ENCODE measurements at regions not wholly inside any gene's neighbourhood (a gene's known extent, or its start where the extent isn't known, plus 50 kb on each side); places are given as distances from the start of the nearest gene placed in this dataset.

DNA sequence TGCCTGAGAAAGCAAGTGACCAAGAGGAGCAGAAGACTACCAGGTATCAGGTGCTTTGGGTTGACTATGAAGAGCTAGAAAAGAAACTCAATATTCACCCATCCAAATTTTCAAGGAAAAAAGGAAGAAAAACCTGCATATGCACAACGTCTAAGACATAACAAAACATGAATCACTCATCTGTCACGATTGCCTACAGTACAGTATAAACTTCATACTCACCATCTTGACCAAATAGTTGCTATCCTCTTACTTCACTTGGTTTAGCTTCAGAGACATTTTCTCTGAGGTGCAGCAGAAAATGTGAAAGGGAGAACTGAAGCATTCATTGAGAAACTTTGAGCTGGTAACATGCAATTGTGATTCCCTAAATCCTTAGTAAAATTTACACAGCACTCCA, 228.6 kb upstream of the MPDZ start:
- TF ChIP-seq, protein P1, sequence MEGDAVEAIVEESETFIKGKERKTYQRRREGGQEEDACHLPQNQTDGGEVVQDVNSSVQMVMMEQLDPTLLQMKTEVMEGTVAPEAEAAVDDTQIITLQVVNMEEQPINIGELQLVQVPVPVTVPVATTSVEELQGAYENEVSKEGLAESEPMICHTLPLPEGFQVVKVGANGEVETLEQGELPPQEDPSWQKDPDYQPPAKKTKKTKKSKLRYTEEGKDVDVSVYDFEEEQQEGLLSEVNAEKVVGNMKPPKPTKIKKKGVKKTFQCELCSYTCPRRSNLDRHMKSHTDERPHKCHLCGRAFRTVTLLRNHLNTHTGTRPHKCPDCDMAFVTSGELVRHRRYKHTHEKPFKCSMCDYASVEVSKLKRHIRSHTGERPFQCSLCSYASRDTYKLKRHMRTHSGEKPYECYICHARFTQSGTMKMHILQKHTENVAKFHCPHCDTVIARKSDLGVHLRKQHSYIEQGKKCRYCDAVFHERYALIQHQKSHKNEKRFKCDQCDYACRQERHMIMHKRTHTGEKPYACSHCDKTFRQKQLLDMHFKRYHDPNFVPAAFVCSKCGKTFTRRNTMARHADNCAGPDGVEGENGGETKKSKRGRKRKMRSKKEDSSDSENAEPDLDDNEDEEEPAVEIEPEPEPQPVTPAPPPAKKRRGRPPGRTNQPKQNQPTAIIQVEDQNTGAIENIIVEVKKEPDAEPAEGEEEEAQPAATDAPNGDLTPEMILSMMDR (IDR thresholded peaks at IDR 0.05; ENCODE audit: control insufficient read depth, insufficient read depth, low read depth, low read length, missing control alignments), result no peak
- no peak overlapping the region for H3K4me3 ChIP-seq (ENCODE audit: control insufficient read depth, low read depth, low read length)
- DNase-seq (ENCODE audit: low read depth), result no peak

DNA sequence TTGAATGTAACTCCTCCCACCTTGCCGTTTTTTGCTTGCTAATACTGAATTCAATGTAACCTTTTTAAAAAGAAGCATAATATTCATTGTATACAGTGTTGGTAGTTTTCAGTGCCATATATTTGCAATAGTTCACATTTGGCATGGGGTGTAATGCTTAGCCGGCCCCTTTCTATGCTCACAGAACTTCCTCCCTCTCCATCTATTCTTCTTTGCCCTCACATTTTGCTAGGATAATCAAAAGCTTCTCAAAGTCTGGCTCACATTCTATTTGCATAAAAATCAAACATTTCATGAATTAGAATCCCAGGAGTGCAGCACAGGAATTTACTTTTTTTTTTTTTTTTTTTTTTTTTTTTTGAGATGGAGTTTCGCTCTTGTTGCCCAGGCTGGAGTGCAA, 226.3 kb upstream of the MPDZ start:
- H3K4me3 ChIP-seq (ENCODE audit: control insufficient read depth, low read depth, low read length), result no peak overlapping the region
- TF ChIP-seq, protein P1 (IDR thresholded peaks at IDR 0.05; ENCODE audit: control insufficient read depth, insufficient read depth, low read depth, low read length, missing control alignments), result no peak
- DNase-seq (ENCODE audit: low read depth), result no peak

DNA sequence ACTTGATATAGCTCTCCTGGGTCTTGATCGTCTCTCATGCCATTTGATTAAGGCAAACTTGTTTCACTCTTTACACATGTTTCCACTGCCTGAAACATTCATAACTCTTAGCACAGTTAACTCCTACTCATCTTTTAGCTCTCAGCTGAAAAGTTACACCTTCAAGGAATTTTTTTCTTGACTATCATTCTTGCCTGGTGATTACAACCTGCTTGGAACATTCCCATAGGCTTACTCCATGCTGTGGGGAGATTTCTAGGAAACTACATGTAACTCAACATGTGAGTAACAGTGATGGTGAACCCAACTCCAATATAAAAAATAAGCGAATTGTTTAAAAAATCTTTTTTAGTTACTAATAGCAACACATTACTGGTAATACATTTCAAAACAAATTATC, 224.1 kb upstream of the MPDZ start:
- no peak for DNase-seq (ENCODE audit: low read depth)
- TF ChIP-seq, protein P1 (IDR thresholded peaks at IDR 0.05; ENCODE audit: control insufficient read depth, insufficient read depth, low read depth, low read length, missing control alignments), result no peak
- H3K4me3 ChIP-seq (ENCODE audit: control insufficient read depth, low read depth, low read length), result no peak overlapping the region

DNA sequence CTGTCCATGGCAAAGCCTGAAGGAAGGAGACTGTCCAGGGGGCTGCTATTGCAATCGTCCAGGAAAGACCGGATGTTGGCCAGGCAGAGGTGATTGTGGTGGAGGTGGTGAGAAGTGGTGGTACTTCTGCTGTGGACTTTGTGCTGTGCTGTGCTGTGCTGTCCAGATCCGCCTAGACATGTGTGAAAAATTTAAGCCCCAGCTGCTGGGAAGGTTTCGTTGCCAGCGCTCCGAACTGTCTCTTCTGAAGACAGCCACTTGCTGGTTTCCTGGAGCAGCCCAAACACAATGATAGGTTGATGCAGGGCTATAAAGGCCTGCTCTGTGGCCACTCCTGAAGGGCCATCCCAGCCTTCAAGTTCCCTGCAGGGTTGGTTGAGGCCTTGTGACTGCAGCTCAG, 223.0 kb upstream of the MPDZ start:
- DNase-seq (ENCODE audit: low read depth), result no peak
- TF ChIP-seq, protein P1 (IDR thresholded peaks at IDR 0.05; ENCODE audit: control insufficient read depth, insufficient read depth, low read depth, low read length, missing control alignments), result no peak
- H3K4me3 ChIP-seq (ENCODE audit: control insufficient read depth, low read depth, low read length), result no peak overlapping the region

DNA sequence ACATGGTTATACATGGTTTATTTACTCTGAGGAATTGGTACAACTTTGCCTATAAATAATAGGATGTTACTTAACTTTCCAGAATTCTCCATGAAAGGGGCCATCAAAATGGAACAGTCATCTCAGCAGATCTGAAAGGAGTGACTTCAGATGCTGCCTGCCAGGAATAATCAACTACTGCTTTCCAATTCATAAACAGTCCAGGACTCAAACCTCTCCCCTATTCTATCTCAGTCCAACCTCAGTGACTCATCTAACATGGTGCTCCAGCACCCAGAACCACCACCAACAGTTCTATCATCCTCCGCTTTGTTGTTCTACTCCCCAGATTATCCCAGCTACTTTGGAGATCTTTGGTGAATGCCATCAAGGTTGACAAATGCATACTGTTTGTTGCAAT, 221.5 kb upstream of the MPDZ start:
- H3K4me3 ChIP-seq (ENCODE audit: control insufficient read depth, low read depth, low read length), result no peak overlapping the region
- TF ChIP-seq, protein P1 (IDR thresholded peaks at IDR 0.05; ENCODE audit: control insufficient read depth, insufficient read depth, low read depth, low read length, missing control alignments), result no peak
- DNase-seq (ENCODE audit: low read depth), result no peak

DNA sequence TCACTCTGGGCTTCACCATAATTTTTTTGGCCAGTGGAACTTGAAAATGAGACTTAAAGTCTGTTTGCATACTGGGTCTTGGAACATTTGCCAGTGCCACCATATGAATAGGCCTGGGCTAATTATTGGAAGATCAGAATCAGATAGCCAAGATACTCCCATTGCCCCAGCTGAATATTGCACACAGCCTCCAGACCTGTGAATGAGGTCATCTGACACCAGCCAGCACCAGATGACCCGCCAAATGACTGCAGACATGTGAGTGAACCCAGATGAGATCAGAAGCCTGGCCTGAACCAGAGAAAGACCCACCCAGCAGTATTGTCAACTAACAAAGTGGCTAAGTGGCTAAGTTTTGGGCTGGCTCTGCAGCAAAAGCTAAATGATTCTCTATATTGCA, 220.5 kb upstream of the MPDZ start:
- H3K4me3 ChIP-seq (ENCODE audit: control insufficient read depth, low read depth, low read length), result no peak overlapping the region
- DNase-seq (ENCODE audit: low read depth), result no peak
- TF ChIP-seq, protein P1 (IDR thresholded peaks at IDR 0.05; ENCODE audit: control insufficient read depth, insufficient read depth, low read depth, low read length, missing control alignments), result no peak

DNA sequence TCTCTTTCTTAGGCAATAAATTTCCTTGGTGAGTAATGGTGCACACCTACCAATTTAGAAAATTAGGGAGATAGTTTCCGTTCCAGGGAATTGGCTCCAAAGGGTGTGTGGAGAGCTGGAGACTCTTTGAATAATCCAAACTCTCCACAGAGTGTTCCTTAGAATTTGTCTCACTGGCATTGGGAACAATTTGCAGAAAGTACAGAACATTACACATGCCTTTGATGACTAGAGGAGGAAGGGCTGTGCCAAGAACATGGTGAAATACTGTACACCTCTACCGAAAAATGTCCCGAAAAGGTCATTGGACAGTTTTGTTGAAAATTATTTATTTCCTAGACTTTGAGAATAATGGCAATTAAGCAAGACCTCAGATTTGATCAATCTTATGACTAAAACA, 214.2 kb upstream of the MPDZ start:
- TF ChIP-seq, protein P1 (IDR thresholded peaks at IDR 0.05; ENCODE audit: control insufficient read depth, insufficient read depth, low read depth, low read length, missing control alignments), result no peak
- H3K4me3 ChIP-seq (ENCODE audit: control insufficient read depth, low read depth, low read length), result no peak overlapping the region
- DNase-seq (ENCODE audit: low read depth), result no peak

Data from AG09309 (cell line).